NCI-H345 (cell line): ENCODE measurements at regions not wholly inside any gene's neighbourhood (a gene's known extent, or its start where the extent isn't known, plus 50 kb on each side); places are given as distances from the start of the nearest gene placed in this dataset.

Experiments used
- DNase-seq: peaks from one replicate; lab custom pipeline; 2025; lab: John Stamatoyannopoulos, UW

DNA sequence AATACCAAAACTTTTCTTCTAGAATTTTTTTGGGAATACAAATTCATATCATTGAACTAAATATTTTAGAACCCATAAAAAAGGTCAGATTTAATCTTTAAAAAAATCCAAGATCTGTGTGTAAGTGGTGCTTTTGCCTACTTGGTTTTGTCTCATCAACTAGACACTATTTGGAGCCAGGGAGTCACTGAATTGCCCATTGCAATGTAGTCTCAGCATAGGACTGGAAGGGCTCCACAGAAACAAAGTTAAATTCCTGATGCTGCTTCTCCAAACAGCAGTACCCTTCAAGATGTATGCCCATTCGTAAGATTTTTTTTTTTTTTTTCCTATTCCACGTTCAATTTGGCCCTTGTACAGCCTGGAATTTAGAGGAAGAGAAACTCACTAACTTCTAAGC lies 208.0 kb upstream of the MPDZ start:
- no peak for DNase-seq

- no peak for DNase-seq
Observed at GRCh38 chr9:13487071-13487470, 207.6 kb upstream of the MPDZ start.

- no peak for DNase-seq
Observed at GRCh38 chr9:13485068-13485596, 205.6 kb upstream of the MPDZ start.

- DNase-seq = no peak
Observed at GRCh38 chr9:13484186-13484585, 204.7 kb upstream of the MPDZ start.

- no peak for DNase-seq
Observed at GRCh38 chr9:13481274-13481673, 201.8 kb upstream of the MPDZ start.

DNA sequence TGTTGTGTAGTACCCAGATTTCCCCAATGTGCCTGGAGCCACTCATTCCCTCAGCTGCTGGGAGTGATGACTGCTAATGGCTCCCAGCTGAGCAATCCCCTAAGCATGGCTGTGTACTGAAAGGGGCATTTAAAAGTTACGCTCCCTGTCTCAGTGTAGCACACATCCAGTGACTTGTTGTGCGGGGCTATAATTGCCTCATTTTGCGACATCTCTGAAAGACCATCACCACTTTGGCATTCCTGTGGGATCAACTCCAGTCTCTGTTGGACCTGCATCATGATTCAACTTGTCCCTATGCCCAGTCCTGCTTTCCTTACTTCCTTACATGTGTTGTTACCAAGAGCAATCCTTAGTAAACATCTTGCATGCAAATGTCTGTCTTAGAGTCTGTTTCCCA lies 201.2 kb upstream of the MPDZ start:
- DNase-seq = no peak

- no peak for DNase-seq
Observed at GRCh38 chr9:13479096-13479495, 199.6 kb upstream of the MPDZ start.

GRCh38 chr9:13478639-13479038 lies 199.1 kb upstream of the MPDZ start:
- no peak for DNase-seq

DNA sequence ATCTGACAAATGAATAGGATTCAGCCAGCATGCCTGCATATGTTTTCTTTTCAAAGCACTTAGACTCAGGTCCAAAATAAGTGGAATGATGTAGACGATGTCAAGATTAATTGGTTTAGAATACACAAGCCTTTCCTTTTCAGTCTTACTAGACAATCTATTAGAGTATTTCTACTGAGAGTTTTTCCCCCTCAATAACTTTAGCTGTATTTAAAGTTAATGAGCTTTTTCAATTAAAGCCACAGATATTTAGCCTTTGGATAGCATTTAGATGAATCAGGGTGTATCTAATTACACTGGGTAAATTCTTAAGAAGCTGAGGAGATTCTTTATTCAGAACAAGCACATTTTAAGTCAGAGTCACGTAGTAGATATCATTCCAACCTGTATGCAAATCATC lies 198.7 kb upstream of the MPDZ start:
- DNase-seq = no peak

- no peak for DNase-seq
Observed at GRCh38 chr9:13470836-13471235, 191.3 kb upstream of the MPDZ start.

DNA sequence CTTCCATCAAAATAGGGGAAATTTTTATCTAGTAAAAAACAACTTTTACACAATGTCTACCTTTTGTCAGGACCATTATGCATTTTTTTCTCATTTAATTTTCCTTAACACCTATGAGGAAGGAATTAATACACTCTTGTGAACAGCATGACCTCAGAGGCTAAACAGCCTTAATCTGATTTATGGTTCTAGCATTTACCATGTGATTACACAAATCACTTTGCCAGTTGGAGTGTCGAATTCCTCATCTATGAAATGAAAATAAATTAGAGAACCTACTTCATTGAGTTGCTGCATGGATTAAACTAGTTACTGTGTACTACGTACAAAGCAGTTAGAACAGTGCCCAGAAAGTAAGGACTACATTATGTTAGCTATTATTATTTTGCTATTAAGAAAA lies 187.7 kb upstream of the MPDZ start:
- no peak for DNase-seq

DNA sequence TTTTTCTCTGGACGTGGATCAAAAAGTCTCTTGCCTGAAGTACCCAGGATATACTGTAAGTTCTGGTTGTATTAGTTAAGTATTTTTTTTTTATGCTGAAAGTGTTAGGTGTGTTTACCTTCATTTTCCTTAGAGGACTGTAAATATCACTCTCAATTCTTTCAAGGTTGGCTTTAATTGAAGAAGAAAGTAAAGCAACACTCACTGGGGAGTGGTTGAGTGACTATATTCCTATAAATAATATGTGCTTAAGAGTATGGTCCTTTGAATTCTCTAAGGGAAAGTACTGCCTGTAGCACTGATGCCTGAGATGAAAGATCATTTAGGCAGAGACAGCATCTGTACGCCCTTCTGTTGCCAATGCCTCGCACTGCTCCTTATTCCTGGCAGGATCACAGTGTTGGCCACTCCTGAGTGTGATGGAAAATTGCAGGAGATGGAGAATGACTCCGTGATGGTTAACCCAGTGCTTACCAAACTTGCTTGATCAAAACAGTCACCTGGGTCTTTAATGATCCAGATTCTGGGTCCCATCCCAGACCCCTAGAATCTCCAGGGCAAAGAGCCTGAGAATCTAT lies 182.0 kb upstream of the MPDZ start:
- no peak for DNase-seq

DNA sequence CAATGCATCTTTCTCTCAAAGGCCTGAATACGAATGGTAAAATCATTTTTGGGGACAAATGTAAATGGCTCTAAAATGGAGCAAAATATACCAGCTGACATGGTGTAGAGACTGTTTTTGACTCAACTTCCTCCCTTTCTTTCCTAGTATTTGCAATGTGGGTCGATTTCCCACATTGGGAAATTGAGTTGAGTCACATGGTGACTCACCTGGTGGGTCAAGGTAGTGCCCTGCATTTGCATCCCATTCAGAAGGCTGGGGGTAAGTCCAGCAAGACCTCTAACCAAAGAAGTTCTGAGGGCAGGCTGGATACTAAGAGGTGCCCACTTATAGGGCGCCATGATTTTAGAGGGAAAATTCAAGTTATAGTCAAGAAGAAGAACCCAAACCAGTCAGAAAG lies 179.6 kb upstream of the MPDZ start:
- DNase-seq = no peak

- no peak for DNase-seq
Observed at GRCh38 chr9:13457795-13458194, 178.3 kb upstream of the MPDZ start.

DNA sequence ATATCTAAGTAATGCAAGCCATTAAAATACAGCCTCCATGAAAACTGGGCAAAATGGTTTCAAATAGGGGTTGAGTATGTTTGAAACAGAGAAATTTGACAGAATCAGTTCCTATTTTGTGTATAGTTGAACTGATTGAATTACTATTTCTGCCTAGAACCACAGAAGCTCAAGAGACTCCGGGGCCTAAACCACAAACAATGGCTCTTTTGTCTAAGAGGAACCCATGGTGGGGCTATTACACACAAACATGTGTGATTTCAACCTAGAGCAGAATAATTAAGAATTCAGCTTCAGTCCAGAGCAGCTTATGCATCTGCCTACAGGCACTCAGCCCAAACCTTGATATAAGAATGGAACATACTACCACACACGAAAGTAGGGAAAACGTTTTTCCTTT lies 171.2 kb upstream of the MPDZ start:
- peak; percentile 40 for DNase-seq

DNA sequence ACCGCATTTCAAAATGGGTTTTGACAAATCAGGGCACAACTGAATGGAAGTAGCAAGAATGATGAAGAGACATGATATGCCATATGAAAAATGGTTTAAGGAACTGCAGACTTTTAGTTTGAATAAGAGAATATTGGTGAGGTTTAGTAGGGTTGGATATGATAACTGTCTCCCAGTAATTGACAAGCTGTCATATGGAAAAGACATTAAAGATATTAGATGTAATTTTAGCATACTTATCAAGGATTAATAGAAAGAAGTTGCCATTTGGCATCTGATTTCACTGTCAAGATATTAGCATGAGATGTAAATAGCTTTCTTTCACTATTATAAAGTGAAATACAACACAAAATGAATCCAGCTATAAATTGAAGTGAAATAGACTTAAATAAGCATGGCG lies 169.0 kb upstream of the MPDZ start:
- DNase-seq = no peak

DNA sequence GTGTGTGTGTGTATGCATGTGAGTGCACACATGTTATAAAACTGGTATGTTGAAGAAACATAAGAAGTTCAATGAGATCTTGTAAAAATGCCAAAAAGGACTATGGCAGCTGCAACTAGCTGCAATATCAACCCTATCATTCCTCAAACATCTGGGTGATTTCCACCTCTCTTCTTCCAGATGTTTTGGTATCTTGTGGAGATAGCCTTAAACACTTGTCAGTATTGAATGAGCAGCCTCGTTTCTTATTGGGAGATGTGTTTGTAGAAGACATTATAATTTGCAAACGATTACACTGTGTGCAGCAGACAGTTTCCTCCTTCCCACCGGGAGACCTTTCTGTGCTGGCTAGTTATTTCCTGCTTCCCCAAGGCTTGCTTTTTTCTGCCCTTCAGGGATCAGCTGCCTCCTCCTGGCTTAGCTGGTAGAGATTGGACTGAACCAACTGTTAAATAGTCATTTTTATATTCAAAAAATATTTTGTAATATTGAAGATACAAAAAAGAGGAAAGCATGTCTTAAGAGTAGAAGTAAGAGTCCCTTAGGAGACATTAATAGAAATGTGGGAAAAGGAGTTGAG lies 168.4 kb upstream of the MPDZ start:
- DNase-seq = peak; percentile 59

- DNase-seq = peak; percentile 20
Observed at GRCh38 chr9:13446938-13447842, 167.7 kb upstream of the MPDZ start.

- DNase-seq = peak; percentile 46
Observed at GRCh38 chr9:13446286-13446937, 166.9 kb upstream of the MPDZ start.

GRCh38 chr9:13445103-13445500 lies 165.6 kb upstream of the MPDZ start:
- DNase-seq = peak; percentile 62

DNA sequence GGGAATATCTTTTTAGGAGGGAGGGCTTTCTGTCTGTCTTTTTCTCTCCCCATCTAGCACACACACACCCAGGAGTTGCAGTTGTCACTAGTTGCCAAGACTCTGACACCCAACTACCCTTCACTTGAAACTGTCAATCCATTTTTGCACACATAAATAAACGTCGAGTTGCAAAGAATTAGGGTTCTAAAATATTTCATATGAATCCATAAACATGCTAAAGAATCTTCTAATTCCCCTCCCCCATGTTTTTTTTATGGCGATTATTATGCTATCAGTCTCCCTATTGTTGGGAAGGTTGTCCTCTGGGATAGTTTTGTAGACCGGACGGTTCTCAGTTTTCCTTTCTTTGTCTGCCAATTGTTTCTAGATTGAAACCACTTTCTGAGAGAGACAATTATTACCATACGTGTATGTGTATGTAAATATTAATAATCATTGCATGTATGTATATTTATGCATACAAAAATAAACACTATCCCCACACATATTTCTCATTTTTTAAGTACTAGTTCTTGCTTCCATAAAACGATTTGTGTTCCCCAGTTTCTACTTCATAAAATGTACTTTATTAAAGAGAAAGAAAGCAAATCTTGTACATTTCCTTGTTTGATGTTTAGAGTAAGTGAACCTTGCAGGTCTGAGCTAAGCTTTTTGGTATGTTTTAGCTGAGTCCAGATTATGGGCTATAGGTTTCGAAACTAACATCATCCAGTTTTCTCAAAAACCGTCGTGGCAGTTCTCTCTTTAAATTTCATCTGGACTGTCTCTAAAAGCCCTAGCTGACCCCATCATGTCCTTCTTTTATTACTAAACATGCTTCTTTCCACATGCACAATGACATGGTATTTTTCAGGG lies 165.0 kb upstream of the MPDZ start:
- no peak for DNase-seq
